HG02970 (cell line): ENCODE measurements at regions not wholly inside any gene's neighbourhood (a gene's known extent, or its start where the extent isn't known, plus 50 kb on each side); places are given as distances from the start of the nearest gene placed in this dataset.
"Not testable (repeated sequence)": the region's sequence is repeated elsewhere in the genome, so short reads cannot be mapped to it uniquely, and the experiment has no call there.

ENCODE experiments used
- ATAC-seq: cut with Tn5 transposase; IDR thresholded peaks from one replicate; pipeline ENCODE4 v1.9.1; 2021; ENCODE audit warnings: mild to moderate bottlenecking, moderate library complexity, moderate number of reproducible peaks; ENCODE audit not compliant: unreplicated experiment, low FRiP score

GRCh38 chrX:966396-967070 lies 245.9 kb downstream of the CRLF2 start:
- ATAC-seq = no peak

- ATAC-seq = no peak
Observed at GRCh38 chrX:964831-965416, 247.5 kb downstream of the CRLF2 start.

- ATAC-seq = no peak
Observed at GRCh38 chrX:960821-961220, 251.6 kb downstream of the CRLF2 start.

GRCh38 chrX:959595-959994 lies 252.9 kb downstream of the CRLF2 start:
- ATAC-seq = no peak

GRCh38 chrX:955168-955781 lies 257.2 kb downstream of the CRLF2 start:
- ATAC-seq = not testable (repeated sequence)

- no peak for ATAC-seq
Observed at GRCh38 chrX:953879-954482, 258.5 kb downstream of the CRLF2 start.

- ATAC-seq = no peak
Observed at GRCh38 chrX:952816-953215, 259.6 kb downstream of the CRLF2 start.

GRCh38 chrX:947262-947661 lies 265.2 kb downstream of the CRLF2 start:
- not testable (repeated sequence) for ATAC-seq

- ATAC-seq = no peak
Observed at GRCh38 chrX:943035-943434, 269.4 kb downstream of the CRLF2 start.

- no peak for ATAC-seq
Observed at GRCh38 chrX:940691-941090, 271.8 kb downstream of the CRLF2 start.

GRCh38 chrX:936979-937769 lies 275.3 kb downstream of the CRLF2 start:
- no peak for ATAC-seq

GRCh38 chrX:933611-934010 lies 278.8 kb downstream of the CRLF2 start:
- no peak for ATAC-seq

GRCh38 chrX:928606-929005 lies 283.8 kb downstream of the CRLF2 start:
- ATAC-seq = no peak

GRCh38 chrX:926991-927390 lies 285.5 kb downstream of the CRLF2 start:
- ATAC-seq = no peak

GRCh38 chrX:926070-926469 lies 286.4 kb downstream of the CRLF2 start:
- no peak for ATAC-seq

- no peak for ATAC-seq
Observed at GRCh38 chrX:925652-926061, 286.8 kb downstream of the CRLF2 start.

GRCh38 chrX:925094-925493 lies 287.4 kb downstream of the CRLF2 start:
- no peak for ATAC-seq

GRCh38 chrX:924017-924416 lies 288.4 kb downstream of the CRLF2 start:
- ATAC-seq = no peak

GRCh38 chrX:920234-920799 lies 289.7 kb downstream of the SHOX start:
- ATAC-seq = no peak

- ATAC-seq = no peak
Observed at GRCh38 chrX:916230-916599, 285.6 kb downstream of the SHOX start.
